Lower leg skin (tissue), 3 donors: ENCODE measurements at regions not wholly inside any gene's neighbourhood (a gene's known extent, or its start where the extent isn't known, plus 50 kb on each side); places are given as distances from the start of the nearest gene placed in this dataset.
A peak's percentile ranks its signal among the peaks of the same experiment; 100 is the strongest.

ENCODE experiments used
- POLR2A ChIP-seq, 2 donors: fragments of 450-650 bp; IDR thresholded peaks; one replicate each; pipeline ENCODE4 v1.6.1; 2016 to 2017; ENCODE audit warnings: antibody characterized with exemption in 2 of 2, mild to moderate bottlenecking in 1 of 2, moderate library complexity in 1 of 2
- TF ChIP-seq, protein P1 (sequence below), 3 donors: fragments of 450-650 bp; IDR thresholded peaks; one replicate each; pipeline ENCODE4 v1.5.1; 2016; ENCODE audit warnings: antibody characterized with exemption in 3 of 3, mild to moderate bottlenecking in 3 of 3, moderate library complexity in 2 of 3

DNA sequence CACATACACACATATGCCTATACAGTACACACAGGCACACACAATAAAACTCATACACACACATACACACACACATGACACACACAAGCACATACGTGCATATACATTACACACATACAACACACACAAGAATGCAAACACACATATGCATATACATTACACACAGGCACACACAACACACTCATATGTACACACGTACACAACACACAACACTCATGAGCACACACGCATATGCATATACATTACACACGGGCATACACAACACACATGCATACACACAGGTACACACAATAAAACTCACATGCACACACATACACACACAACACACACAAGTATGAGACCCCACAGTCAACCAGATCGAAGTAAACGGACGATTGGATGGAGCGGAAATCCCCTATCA is 238.2 kb downstream of the ERMARD start:
- TF ChIP-seq, protein P1, sequence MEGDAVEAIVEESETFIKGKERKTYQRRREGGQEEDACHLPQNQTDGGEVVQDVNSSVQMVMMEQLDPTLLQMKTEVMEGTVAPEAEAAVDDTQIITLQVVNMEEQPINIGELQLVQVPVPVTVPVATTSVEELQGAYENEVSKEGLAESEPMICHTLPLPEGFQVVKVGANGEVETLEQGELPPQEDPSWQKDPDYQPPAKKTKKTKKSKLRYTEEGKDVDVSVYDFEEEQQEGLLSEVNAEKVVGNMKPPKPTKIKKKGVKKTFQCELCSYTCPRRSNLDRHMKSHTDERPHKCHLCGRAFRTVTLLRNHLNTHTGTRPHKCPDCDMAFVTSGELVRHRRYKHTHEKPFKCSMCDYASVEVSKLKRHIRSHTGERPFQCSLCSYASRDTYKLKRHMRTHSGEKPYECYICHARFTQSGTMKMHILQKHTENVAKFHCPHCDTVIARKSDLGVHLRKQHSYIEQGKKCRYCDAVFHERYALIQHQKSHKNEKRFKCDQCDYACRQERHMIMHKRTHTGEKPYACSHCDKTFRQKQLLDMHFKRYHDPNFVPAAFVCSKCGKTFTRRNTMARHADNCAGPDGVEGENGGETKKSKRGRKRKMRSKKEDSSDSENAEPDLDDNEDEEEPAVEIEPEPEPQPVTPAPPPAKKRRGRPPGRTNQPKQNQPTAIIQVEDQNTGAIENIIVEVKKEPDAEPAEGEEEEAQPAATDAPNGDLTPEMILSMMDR (IDR thresholded peaks at IDR 0.05) = peak in 1 of 3 donors; percentile 15
- no peak for TF ChIP-seq POLR2A (IDR thresholded peaks at IDR 0.05)
